NCI-H2107 (cell line): ENCODE measurements at regions not wholly inside any gene's neighbourhood (a gene's known extent, or its start where the extent isn't known, plus 50 kb on each side); places are given as distances from the start of the nearest gene placed in this dataset.

Experiments
- DNase-seq: peaks from one replicate; lab custom pipeline; 2025; lab: John Stamatoyannopoulos, UW

- DNase-seq = no peak
Observed at GRCh38 chr18:60134806-60135205, 235.0 kb downstream of the PMAIP1 start.

- DNase-seq = no peak
Observed at GRCh38 chr18:60130284-60130683, 230.5 kb downstream of the PMAIP1 start.

GRCh38 chr18:60123031-60123430, 223.2 kb downstream of the PMAIP1 start:
- DNase-seq = no peak

GRCh38 chr18:60122339-60122738, 222.5 kb downstream of the PMAIP1 start:
- DNase-seq = no peak

GRCh38 chr18:60120231-60120750, 220.5 kb downstream of the PMAIP1 start:
- DNase-seq = no peak

- no peak for DNase-seq
Observed at GRCh38 chr18:60117321-60117720, 217.5 kb downstream of the PMAIP1 start.

- DNase-seq = no peak
Observed at GRCh38 chr18:60113396-60113795, 213.6 kb downstream of the PMAIP1 start.

- DNase-seq = no peak
Observed at GRCh38 chr18:60112369-60112768, 212.6 kb downstream of the PMAIP1 start.

GRCh38 chr18:60111525-60111924, 211.7 kb downstream of the PMAIP1 start:
- no peak for DNase-seq

- DNase-seq = no peak
Observed at GRCh38 chr18:60110836-60111235, 211.0 kb downstream of the PMAIP1 start.

- DNase-seq = no peak
Observed at GRCh38 chr18:60100778-60101177, 201.0 kb downstream of the PMAIP1 start.

GRCh38 chr18:60099709-60100108, 199.9 kb downstream of the PMAIP1 start:
- no peak for DNase-seq

- DNase-seq = no peak
Observed at GRCh38 chr18:60096428-60096827, 196.6 kb downstream of the PMAIP1 start.

- DNase-seq = no peak
Observed at GRCh38 chr18:60092073-60092472, 192.3 kb downstream of the PMAIP1 start.

- DNase-seq = no peak
Observed at GRCh38 chr18:60090170-60090569, 190.4 kb downstream of the PMAIP1 start.

GRCh38 chr18:60082790-60083189, 183.0 kb downstream of the PMAIP1 start:
- DNase-seq = peak; percentile 19

GRCh38 chr18:60082282-60082681, 182.5 kb downstream of the PMAIP1 start:
- DNase-seq = no peak

GRCh38 chr18:60075477-60075876, 175.7 kb downstream of the PMAIP1 start:
- DNase-seq = no peak

- no peak for DNase-seq
Observed at GRCh38 chr18:60070631-60071030, 170.8 kb downstream of the PMAIP1 start.

GRCh38 chr18:60069145-60069544, 169.3 kb downstream of the PMAIP1 start:
- DNase-seq = no peak

- peak; percentile 66 for DNase-seq
Observed at GRCh38 chr18:60067426-60068210, 167.8 kb downstream of the PMAIP1 start.

- no peak for DNase-seq
Observed at GRCh38 chr18:60066219-60066975, 166.6 kb downstream of the PMAIP1 start.

- DNase-seq = no peak
Observed at GRCh38 chr18:60064271-60064670, 164.5 kb downstream of the PMAIP1 start.
